Activated T-helper 2 cell treated with anti-CD3 and anti-CD28 coated beads, Interferon-gamma antibody, Interleukin-2, Interleukin-4, amounts not matched to agents 10 μg/mL and 5 μg/mL and 100 μg/mL, durations not matched to agents 14 hours and 24 hours and 36 hours (primary cell): ENCODE measurements at regions not wholly inside any gene's neighbourhood (a gene's known extent, or its start where the extent isn't known, plus 50 kb on each side); places are given as distances from the start of the nearest gene placed in this dataset.
"Not testable (repeated sequence)": the region's sequence is repeated elsewhere in the genome, so short reads cannot be mapped to it uniquely, and the experiment has no call there.

ENCODE experiments used
- DNase-seq: peaks from one replicate; pipeline ENCODE4 v3.0.0; 2021; ENCODE audit warnings: low spot score
- H3K27ac Mint-ChIP-seq: one replicate; pipeline ENCODE4 v1.8.0; 2021; ENCODE audit warnings: mixed read lengths
- H3K27me3 Mint-ChIP-seq: one replicate; pipeline ENCODE4 v1.8.0; 2021; ENCODE audit warnings: low read depth, mixed read lengths
- H3K36me3 Mint-ChIP-seq: one replicate; pipeline ENCODE4 v1.8.0; 2021; ENCODE audit warnings: low read depth, mixed read lengths
- H3K4me1 Mint-ChIP-seq: one replicate; pipeline ENCODE4 v1.8.0; 2021; ENCODE audit warnings: low read depth, mixed read lengths
- H3K4me3 Mint-ChIP-seq: one replicate; pipeline ENCODE4 v1.8.0; 2021; ENCODE audit warnings: low read depth, mild to moderate bottlenecking, moderate library complexity, mixed read lengths
- H3K9me3 Mint-ChIP-seq: one replicate; pipeline ENCODE4 v1.8.0; 2021; ENCODE audit warnings: mixed read lengths
- intact Hi-C: fragments of 100-400 bp; cut with micrococcal nuclease; formaldehyde crosslinking; loops from one replicate; pipeline ENCODE4 v1.15.1; 2023

DNA sequence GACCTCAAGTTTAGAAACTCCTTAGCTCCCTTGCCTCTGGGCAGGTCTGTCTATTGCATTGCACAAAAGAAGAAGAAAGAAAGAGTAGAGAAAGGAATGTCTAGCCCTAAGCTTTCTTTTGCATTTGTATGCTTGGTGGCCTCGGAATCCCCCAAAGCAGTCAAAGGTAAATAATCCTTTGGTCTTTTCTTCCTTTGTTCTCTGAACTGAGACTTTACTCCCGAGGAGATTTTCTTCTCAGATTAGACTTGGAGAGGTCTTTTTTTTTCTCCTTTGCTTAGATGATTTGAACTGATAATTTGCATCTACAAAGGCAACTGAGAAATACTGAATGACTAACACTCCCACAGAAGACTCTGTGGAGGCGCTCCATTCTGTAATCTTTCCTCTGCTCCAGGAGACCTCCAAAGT is 93.2 kb downstream of the AKR1D1 start:
- no peak overlapping the region for H3K27ac Mint-ChIP-seq
- intact Hi-C loops = no loop called here
- H3K27me3 Mint-ChIP-seq = peaks cover 30% of the 10 kb centered on the region
- no peak overlapping the region for H3K4me3 Mint-ChIP-seq
- DNase-seq = no peak
- H3K9me3 Mint-ChIP-seq = peaks cover 14% of the 10 kb centered on the region
- peaks cover 27% of the 10 kb centered on the region for H3K4me1 Mint-ChIP-seq
- H3K36me3 Mint-ChIP-seq = peaks cover 3% of the 10 kb centered on the region

DNA sequence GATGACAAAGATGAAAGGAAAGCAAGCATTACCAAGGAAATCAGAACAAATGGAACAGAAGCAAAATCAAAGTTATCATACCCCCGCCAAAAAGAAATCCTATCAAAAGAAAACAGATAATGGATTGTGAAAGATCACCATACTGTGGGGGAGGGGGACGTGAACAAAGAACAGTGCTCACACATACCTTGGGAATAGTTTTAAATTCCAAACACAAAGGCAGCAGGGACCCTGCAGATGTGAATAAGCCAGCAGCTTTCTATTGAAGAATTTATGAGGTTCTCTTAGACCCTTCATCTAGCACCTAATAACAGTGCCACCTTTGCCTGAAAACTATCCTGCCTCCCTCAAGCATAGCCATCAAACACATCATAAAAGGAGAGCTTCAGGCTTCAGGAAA is 94.0 kb downstream of the AKR1D1 start:
- no peaks in the 10 kb centered on the region for H3K36me3 Mint-ChIP-seq
- H3K4me1 Mint-ChIP-seq = peaks cover 27% of the 10 kb centered on the region
- DNase-seq = no peak
- H3K9me3 Mint-ChIP-seq = peaks cover 10% of the 10 kb centered on the region
- intact Hi-C loops = loop anchor here (5.0 kb wide), 2 partner anchors 642 to 707 kb away; no protein-coding TSS in a partner anchor
- H3K27me3 Mint-ChIP-seq = peaks cover 36% of the 10 kb centered on the region
- no peak overlapping the region for H3K4me3 Mint-ChIP-seq
- H3K27ac Mint-ChIP-seq = no peak overlapping the region

DNA sequence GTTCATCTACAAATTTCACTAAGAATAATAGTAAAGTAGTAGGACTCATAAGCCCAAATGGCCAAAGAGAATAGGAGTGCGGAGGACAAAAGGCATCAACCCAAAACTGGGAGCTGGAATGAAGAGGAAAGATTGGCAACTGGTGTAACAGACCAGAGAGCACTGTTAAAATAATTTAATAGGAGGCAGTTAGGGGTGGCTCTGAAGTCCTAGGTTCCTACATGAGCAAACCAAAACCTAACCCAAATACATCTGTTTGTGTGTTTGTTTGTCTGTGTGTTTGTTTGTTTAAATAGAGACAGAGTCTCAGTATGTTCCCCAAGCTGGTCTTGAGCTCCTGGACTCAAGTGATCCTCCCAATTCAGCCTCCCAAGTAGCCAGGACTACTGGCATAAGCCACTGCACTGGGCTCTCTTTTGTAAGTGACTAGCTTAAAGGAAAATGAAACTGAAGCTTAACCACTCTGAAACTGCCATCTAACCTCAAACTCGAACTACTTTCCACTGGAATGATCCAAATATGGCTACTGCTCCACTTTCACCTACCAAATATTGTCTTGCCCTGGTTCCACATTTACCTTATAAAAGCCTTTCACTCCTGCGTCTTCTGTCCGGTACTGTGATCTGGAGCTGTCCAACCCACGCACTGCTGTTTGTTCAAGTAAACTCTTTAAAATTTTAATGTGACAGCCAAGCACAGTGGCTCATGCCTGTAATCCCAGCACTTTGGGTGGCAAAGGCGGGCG is 94.9 kb downstream of the AKR1D1 start:
- Mint-ChIP-seq H3K27me3 (peaks cover 38% of the 10 kb centered on the region), H3K9me3 (peaks cover 10% of the 10 kb centered on the region), H3K4me1 (peaks cover 27% of the 10 kb centered on the region), H3K4me3 (no peak overlapping the region), H3K27ac (peak overlapping the region; percentile 14), H3K36me3 (no peaks in the 10 kb centered on the region)
- DNase-seq = no peak
- intact Hi-C loops = loop anchor here (1.0 to 5.0 kb wide), 3 partner anchors 454 to 706 kb away; no protein-coding TSS in a partner anchor

DNA sequence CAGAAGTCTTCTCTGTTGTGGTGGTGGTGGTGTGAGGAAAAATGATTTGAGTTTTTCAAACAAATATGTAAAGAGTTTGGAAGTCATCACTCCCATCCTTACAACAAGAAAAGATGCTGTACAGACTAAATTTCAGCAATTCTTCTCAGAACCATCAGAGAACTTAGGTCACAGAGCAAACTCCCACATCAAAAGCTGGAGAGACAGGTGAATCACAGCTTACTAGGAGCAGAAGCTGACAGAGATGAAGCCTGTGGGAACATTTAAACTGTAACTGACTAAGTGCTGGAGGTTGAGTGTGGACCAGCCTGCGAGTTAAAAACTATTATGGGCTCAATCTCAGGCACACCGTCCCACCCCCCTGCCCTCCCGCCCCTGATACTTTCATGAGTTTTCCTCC is 97.3 kb downstream of the AKR1D1 start:
- Mint-ChIP-seq H3K27ac (no peak overlapping the region), H3K9me3 (peaks cover 10% of the 10 kb centered on the region), H3K36me3 (no peaks in the 10 kb centered on the region), H3K4me1 (peaks cover 27% of the 10 kb centered on the region), H3K27me3 (peaks cover 33% of the 10 kb centered on the region), H3K4me3 (no peak overlapping the region)
- DNase-seq = no peak
- intact Hi-C loops = loop anchor here (5.0 kb wide), 2 partner anchors 639 to 704 kb away; no protein-coding TSS in a partner anchor

DNA sequence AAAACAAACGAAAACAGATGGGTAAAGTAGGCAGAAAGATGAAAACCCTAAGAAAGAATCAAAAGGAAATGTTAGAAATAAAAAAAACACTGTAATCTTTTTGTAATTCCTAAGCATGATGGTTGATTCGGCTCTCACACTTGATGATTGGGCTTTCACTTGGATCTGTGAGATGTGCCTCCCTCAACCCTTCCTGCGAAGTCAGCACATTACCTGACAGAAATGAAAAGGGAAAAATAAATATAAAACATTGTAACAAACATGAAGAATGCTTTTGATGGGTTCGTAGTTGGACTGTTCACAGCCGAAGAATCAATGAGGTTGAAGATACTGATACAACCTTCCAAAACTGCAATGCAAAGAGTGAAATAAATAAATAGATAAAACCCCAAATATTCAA is 99.8 kb downstream of the AKR1D1 start:
- DNase-seq = no peak
- Mint-ChIP-seq H3K4me3 (no peak overlapping the region), H3K4me1 (peaks cover 9% of the 10 kb centered on the region), H3K9me3 (peaks cover 10% of the 10 kb centered on the region), H3K36me3 (no peaks in the 10 kb centered on the region), H3K27me3 (peaks cover 38% of the 10 kb centered on the region), H3K27ac (no peak overlapping the region)
- intact Hi-C loops = no loop called here

DNA sequence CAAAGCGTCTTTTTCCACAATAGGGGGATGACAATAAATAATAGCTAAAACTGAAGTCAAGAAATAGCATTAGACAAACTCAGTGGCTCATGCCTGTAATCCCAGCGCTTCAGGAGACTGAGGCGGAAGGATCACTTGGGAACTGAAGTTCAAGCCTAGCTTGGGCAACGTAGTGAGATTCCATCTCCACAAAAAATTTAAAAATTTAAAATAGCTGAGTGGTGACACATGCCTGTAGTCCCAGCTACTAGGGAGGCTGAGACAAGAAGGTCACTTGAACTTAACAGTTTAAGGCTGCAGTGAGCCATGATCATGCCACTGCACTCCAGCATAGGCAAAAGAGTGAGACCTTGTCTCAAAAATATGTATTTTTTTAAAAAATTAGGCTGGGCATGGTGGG is 107.9 kb downstream of the AKR1D1 start:
- H3K27me3 Mint-ChIP-seq = peaks cover 6% of the 10 kb centered on the region
- H3K36me3 Mint-ChIP-seq = no peaks in the 10 kb centered on the region
- no peaks in the 10 kb centered on the region for H3K4me1 Mint-ChIP-seq
- intact Hi-C loops = no loop called here
- H3K4me3 Mint-ChIP-seq = no peak overlapping the region
- peaks cover 7% of the 10 kb centered on the region for H3K9me3 Mint-ChIP-seq
- no peak overlapping the region for H3K27ac Mint-ChIP-seq
- DNase-seq = no peak

DNA sequence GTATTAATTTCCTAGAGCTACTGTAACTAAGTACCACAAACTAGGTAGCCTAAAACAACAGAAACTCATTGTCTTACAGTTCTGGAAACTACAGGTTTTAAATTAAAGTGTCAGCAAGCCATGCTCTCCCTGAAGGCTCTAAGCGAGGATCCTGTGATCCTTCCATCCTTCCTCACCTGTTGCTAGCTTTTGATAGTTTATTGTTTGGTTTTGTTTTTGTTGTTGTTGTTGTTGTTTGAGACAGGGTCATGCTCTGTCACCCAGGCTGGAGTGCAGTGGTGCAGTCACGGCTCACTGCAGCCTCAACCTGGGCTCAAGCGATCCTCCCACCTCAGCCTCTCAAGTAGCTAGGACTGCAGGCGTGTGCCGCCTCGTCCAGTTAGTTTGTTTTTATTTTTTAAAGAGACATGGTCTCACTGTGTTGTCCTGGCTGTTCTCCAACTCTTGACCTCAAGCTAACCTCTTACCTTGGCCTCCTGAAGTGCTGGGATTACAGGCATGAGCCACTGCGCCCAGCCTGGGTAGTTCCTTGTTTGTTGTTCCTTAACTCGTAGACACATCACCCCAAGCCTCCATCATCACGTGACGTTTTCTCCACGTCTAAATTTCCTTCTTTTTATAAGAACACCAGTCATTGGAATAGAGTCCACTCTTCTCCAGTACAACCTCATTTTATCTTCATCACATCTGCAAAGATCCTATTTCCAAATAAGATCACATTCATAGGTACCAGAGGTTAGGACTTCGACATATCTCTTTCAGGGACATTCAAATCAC is 109.1 kb downstream of the AKR1D1 start:
- Mint-ChIP-seq H3K36me3 (no peaks in the 10 kb centered on the region), H3K27me3 (peaks cover 4% of the 10 kb centered on the region), H3K4me1 (no peaks in the 10 kb centered on the region), H3K27ac (no peak overlapping the region), H3K4me3 (no peak overlapping the region), H3K9me3 (peaks cover 7% of the 10 kb centered on the region)
- intact Hi-C loops = no loop called here
- no peak for DNase-seq

DNA sequence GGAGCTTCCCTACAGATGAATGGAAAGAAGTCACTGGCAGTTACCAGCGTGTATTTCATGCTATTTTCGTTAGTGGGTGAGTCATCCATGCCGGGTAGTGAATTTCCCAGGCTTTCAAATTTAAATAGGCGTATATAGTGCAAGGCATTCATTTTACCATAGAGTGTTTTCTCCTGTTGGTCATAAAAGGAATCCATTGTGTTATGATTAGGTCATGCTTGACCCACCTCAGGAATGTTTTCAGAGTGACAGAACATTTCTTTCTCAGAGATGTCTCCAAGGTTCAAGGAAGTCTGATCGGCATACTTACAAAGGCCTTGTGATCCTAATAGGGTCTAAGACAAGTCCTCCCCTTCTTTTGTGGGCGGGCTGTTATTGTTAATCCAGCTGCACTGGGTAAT is 110.7 kb downstream of the AKR1D1 start:
- Mint-ChIP-seq H3K9me3 (peaks cover 7% of the 10 kb centered on the region), H3K4me3 (no peak overlapping the region), H3K4me1 (no peaks in the 10 kb centered on the region), H3K27ac (no peak overlapping the region), H3K27me3 (no peaks in the 10 kb centered on the region), H3K36me3 (no peaks in the 10 kb centered on the region)
- intact Hi-C loops = no loop called here
- DNase-seq = no peak

DNA sequence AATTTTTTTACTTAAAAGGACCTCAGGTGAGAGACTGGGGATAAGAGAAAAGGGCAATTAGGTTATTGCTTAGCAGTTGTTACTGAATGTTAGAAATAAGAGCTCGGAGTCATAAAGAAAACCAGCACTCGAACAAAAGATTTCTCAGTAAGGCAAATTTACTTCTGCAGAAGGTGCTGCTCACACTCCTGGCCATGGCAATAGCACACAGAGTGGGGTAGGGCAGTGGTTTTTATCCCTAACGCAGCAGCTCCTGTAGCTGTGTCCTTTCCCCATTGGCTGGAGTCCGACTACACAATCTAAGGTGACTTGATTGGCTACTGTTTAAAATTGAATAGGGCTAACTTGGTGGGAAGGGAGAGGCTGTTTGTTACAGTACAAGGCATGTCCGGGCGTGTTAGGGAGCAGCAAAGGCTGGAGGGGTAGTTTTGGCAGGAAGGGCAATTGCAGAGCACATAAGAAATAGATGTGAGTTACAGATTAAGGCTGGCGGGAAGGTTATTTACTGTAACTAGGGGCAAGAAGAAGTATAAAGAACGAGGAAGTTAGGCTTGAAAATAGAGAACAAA is 112.1 kb downstream of the AKR1D1 start:
- intact Hi-C loops = no loop called here
- DNase-seq = no peak
- Mint-ChIP-seq H3K4me3 (no peak overlapping the region), H3K36me3 (no peaks in the 10 kb centered on the region), H3K27me3 (no peaks in the 10 kb centered on the region), H3K9me3 (peaks cover 7% of the 10 kb centered on the region), H3K4me1 (no peaks in the 10 kb centered on the region), H3K27ac (no peak overlapping the region)

DNA sequence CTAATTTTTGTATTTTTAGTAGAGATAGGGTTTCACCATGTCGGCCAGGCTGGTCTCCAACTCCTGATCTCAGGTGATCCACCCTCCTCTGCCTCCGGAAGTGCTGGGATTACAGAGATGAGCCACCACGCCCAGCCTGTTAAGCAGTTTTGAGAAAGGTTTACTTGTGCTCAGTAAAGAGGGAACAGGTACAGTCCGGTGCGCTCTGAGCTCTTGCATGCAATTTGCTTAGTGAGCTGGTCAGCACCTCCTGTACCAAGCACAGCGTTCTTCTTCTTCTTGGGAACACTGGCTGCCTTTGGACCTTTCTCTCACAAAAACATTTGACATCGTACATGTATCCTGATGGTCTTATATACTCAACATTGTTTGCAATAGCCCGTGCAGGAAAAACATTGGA is 118.3 kb downstream of the AKR1D1 start:
- Mint-ChIP-seq H3K27me3 (peaks cover 2% of the 10 kb centered on the region), H3K4me3 (no peak overlapping the region), H3K27ac (no peak overlapping the region), H3K36me3 (no peaks in the 10 kb centered on the region), H3K9me3 (no peaks in the 10 kb centered on the region), H3K4me1 (no peaks in the 10 kb centered on the region)
- DNase-seq = no peak
- intact Hi-C loops = no loop called here

DNA sequence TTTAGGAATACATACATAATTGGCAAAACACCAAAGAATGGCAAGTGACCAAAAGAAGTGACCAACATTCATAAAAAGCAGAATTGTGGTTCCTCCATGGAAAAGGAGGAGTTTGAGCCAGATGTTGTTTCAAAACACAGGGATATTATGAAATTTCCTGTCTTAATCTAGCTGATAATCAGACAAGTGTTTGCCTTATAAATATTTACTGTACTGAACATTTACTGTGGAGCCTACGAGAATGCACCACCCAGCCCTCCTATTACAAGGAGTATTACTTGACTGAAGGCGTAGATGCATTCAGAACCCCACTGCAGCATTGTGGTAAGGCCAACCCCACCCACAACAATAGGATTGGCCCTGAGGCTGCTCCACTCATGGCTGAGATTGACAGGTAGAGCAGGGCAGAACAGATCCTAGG is 118.9 kb downstream of the AKR1D1 start:
- H3K4me3 Mint-ChIP-seq = no peak overlapping the region
- H3K27me3 Mint-ChIP-seq = peaks cover 2% of the 10 kb centered on the region
- no peaks in the 10 kb centered on the region for H3K9me3 Mint-ChIP-seq
- no peaks in the 10 kb centered on the region for H3K36me3 Mint-ChIP-seq
- no peak for DNase-seq
- no peaks in the 10 kb centered on the region for H3K4me1 Mint-ChIP-seq
- intact Hi-C loops = no loop called here
- H3K27ac Mint-ChIP-seq = no peak overlapping the region

DNA sequence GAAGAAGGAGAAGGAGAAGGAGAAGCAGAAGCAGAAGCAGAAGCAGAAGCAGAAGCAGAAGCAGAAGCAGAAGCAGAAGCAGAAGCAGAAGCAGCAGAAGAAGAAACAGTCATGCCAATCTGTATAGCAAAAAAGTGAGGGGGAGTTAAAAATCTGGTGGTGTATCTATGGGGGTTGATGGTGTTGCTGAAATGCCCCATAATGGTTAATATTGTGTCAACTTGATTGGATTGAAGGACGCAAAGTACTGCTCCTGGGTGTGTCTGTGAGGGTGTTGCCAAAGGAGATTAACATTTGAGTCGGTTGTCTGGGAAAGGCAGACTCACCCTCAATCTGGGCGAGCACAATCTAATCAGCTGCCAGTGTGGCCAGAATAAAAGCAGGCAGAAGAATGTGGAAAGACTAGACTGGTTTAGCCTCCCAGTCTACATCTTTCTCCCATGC is 120.3 kb downstream of the AKR1D1 start:
- H3K4me3 Mint-ChIP-seq, H3K4me1 Mint-ChIP-seq, DNase-seq, intact Hi-C loops, H3K27me3 Mint-ChIP-seq, H3K27ac Mint-ChIP-seq, H3K36me3 Mint-ChIP-seq, H3K9me3 Mint-ChIP-seq: not testable (repeated sequence)
